ENCODE measurements at regions not wholly inside any gene's neighbourhood (a gene's known extent, or its start where the extent isn't known, plus 50 kb on each side); places are given as distances from the start of the nearest gene placed in this dataset.

- H3K4me3 ChIP-seq: no peak overlapping the region
- ATAC-seq: no peak
- H3K27ac ChIP-seq: no peak overlapping the region
- no peaks in the 10 kb centered on the region for H3K36me3 ChIP-seq
- TF ChIP-seq POLR2A (IDR thresholded peaks at IDR 0.05): no peak
- no peak for TF ChIP-seq CTCF (IDR thresholded peaks at IDR 0.05)
- intact Hi-C loops (cut with DNase I): no loop called here
- peaks cover 0 to 19% (median 9%) of the 10 kb centered on the region in 12 donors for H3K9me3 ChIP-seq
- no peak for DNase-seq
- H3K4me1 ChIP-seq: no peaks in the 10 kb centered on the region
- H3K27me3 ChIP-seq: peaks cover 0 to 11% (median 0%) of the 10 kb centered on the region in 9 donors
Observed at GRCh38 chr11:33594188-33594587, 106.4 kb downstream of the C11orf91 start.

GRCh38 chr11:33590441-33590840 is 110.2 kb downstream of the C11orf91 start:
- no peaks in the 10 kb centered on the region for H3K4me1 ChIP-seq
- ATAC-seq (no peak), DNase-seq (no peak)
- no peaks in the 10 kb centered on the region for H3K36me3 ChIP-seq
- H3K4me3 ChIP-seq: no peak overlapping the region
- peaks cover 0 to 2% (median 0%) of the 10 kb centered on the region in 9 donors for H3K27me3 ChIP-seq
- H3K27ac ChIP-seq: no peak overlapping the region
- H3K9me3 ChIP-seq: peaks cover 0 to 24% (median 9%) of the 10 kb centered on the region in 12 donors
- intact Hi-C loops (cut with DNase I): no loop called here
- no peak for TF ChIP-seq POLR2A (IDR thresholded peaks at IDR 0.05)
- no peak for TF ChIP-seq CTCF (IDR thresholded peaks at IDR 0.05)
- 72 to 79% (median 73%) methylated on average over 4 of the region's 4 CpGs for WGBS, 4 donors

- Histone ChIP-seq H3K4me3 (no peak overlapping the region), H3K4me1 (no peaks in the 10 kb centered on the region), H3K27me3 (peaks cover 0 to 2% (median 0%) of the 10 kb centered on the region in 9 donors), H3K27ac (no peak overlapping the region), H3K9me3 (peaks cover 0 to 5% (median 0%) of the 10 kb centered on the region in 12 donors), H3K36me3 (no peaks in the 10 kb centered on the region)
- intact Hi-C loops (cut with DNase I): loop anchor here in 1 of 10 donors (10.0 kb wide), 1 partner anchor 63 kb away; no protein-coding TSS in a partner anchor
- 61 to 67% (median 64%) methylated on average over 4 of the region's 4 CpGs for WGBS, 4 donors
- ATAC-seq (no peak), DNase-seq (no peak)
- TF ChIP-seq CTCF (IDR thresholded peaks at IDR 0.05) (no peak), POLR2A (IDR thresholded peaks at IDR 0.05) (no peak)
Observed at GRCh38 chr11:33588056-33588455, 112.6 kb downstream of the C11orf91 start.

- intact Hi-C loops (cut with DNase I): loop anchor here in 1 of 10 donors (10.0 kb wide), 1 partner anchor 61 kb away; no protein-coding TSS in a partner anchor
- ATAC-seq (no peak), DNase-seq (no peak)
- no peaks in the 10 kb centered on the region for H3K4me1 ChIP-seq
- TF ChIP-seq POLR2A (IDR thresholded peaks at IDR 0.05) (no peak), CTCF (IDR thresholded peaks at IDR 0.05) (no peak)
- peaks cover 0 to 5% (median 0%) of the 10 kb centered on the region in 12 donors for H3K9me3 ChIP-seq
- no peak overlapping the region for H3K27ac ChIP-seq
- H3K36me3 ChIP-seq: no peaks in the 10 kb centered on the region
- no peak overlapping the region for H3K4me3 ChIP-seq
- H3K27me3 ChIP-seq: peaks cover 0 to 3% (median 0%) of the 10 kb centered on the region in 9 donors
- 81 to 92% (median 86%) methylated on average over 6 of the region's 6 CpGs for WGBS, 4 donors
Observed at GRCh38 chr11:33585586-33586209, 114.9 kb downstream of the C11orf91 start.

Data from heart left ventricle (tissue), 16 donors.